ENCODE measurements at regions not wholly inside any gene's neighbourhood (a gene's known extent, or its start where the extent isn't known, plus 50 kb on each side); places are given as distances from the start of the nearest gene placed in this dataset.

DNA sequence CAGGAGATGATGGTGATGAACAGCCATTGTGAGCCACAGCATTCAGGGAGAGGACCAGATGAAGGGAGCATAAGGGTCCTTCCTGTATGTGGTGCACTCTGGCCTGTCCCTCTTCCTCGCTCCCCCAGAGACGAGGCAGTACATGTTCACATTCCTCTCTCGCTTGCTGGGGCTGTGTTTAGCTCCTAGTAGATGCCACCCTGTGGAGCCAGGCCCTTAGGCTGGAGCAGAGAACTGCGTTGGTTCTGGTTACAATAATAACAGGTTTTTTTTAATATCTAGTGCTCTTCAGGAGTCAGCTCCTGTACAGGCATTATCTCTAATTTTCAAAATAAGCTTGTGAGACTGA is 171.1 kb upstream of the MYT1L start:
- TF ChIP-seq EZH2 (IDR thresholded peaks at IDR 0.05; ENCODE audit: low read length, missing control alignments) (no peak), CTCF (conservative IDR thresholded peaks at IDR 0.05 in 1 of 2, IDR thresholded peaks at IDR 0.05 in 1 of 2; ENCODE audit: low read depth in 1 of 2, low read length in 2 of 2) (no peak)
- Histone ChIP-seq H2AFZ (ENCODE audit: low read length) (no peak overlapping the region), H3K27me3 (ENCODE audit: control insufficient read depth, insufficient read depth, low read length) (no peaks in the 10 kb centered on the region), H3K27ac (ENCODE audit: insufficient read depth, low read length) (no peak overlapping the region), H3K79me2 (ENCODE audit: control insufficient read depth, insufficient read depth, low read length) (no peaks in the 10 kb centered on the region), H3K9ac (ENCODE audit: insufficient read depth, low read length) (no peak overlapping the region), H3K9me3 (ENCODE audit: control insufficient read depth, insufficient read depth, low read depth, low read length) (no peaks in the 10 kb centered on the region), H3K4me1 (ENCODE audit: control insufficient read depth, extremely low read depth, insufficient read depth, low read length) (no peaks in the 10 kb centered on the region), H3K4me3 (replicated peaks in 1 of 4; ENCODE audit: control extremely low read depth in 1 of 4, insufficient read depth in 1 of 4, low read depth in 3 of 4, low read length in 4 of 4) (no peak overlapping the region), H3K4me2 (ENCODE audit: extremely low read depth, insufficient read depth, low read length) (no peak overlapping the region), H3K36me3 (ENCODE audit: control insufficient read depth, insufficient read depth, low read length) (no peaks in the 10 kb centered on the region), H4K20me1 (ENCODE audit: control insufficient read depth, extremely low read depth, insufficient read depth, low read length) (no peaks in the 10 kb centered on the region)
- no peak for DNase-seq (ENCODE audit: low read depth in 2 of 2)

GRCh38 chr2:2501454-2502200 is 170.6 kb upstream of the MYT1L start:
- no peaks in the 10 kb centered on the region for H3K27me3 ChIP-seq (ENCODE audit: control insufficient read depth, insufficient read depth, low read length)
- H4K20me1 ChIP-seq (ENCODE audit: control insufficient read depth, extremely low read depth, insufficient read depth, low read length) = no peaks in the 10 kb centered on the region
- H3K79me2 ChIP-seq (ENCODE audit: control insufficient read depth, insufficient read depth, low read length) = no peaks in the 10 kb centered on the region
- H3K27ac ChIP-seq (ENCODE audit: insufficient read depth, low read length) = no peak overlapping the region
- H3K4me1 ChIP-seq (ENCODE audit: control insufficient read depth, extremely low read depth, insufficient read depth, low read length) = no peaks in the 10 kb centered on the region
- no peak overlapping the region for H3K4me2 ChIP-seq (ENCODE audit: extremely low read depth, insufficient read depth, low read length)
- H3K36me3 ChIP-seq (ENCODE audit: control insufficient read depth, insufficient read depth, low read length) = no peaks in the 10 kb centered on the region
- no peaks in the 10 kb centered on the region for H3K9me3 ChIP-seq (ENCODE audit: control insufficient read depth, insufficient read depth, low read depth, low read length)
- no peak overlapping the region for H3K9ac ChIP-seq (ENCODE audit: insufficient read depth, low read length)
- no peak for DNase-seq (ENCODE audit: low read depth in 2 of 2)
- H3K4me3 ChIP-seq (replicated peaks in 1 of 4; ENCODE audit: control extremely low read depth in 1 of 4, insufficient read depth in 1 of 4, low read depth in 3 of 4, low read length in 4 of 4) = no peak overlapping the region
- TF ChIP-seq EZH2 (IDR thresholded peaks at IDR 0.05; ENCODE audit: low read length, missing control alignments) (no peak), CTCF (conservative IDR thresholded peaks at IDR 0.05 in 1 of 2, IDR thresholded peaks at IDR 0.05 in 1 of 2; ENCODE audit: low read depth in 1 of 2, low read length in 2 of 2) (no peak)
- H2AFZ ChIP-seq (ENCODE audit: low read length) = no peak overlapping the region

GRCh38 chr2:2495606-2496005 is 164.5 kb upstream of the MYT1L start:
- no peaks in the 10 kb centered on the region for H3K9me3 ChIP-seq (ENCODE audit: control insufficient read depth, insufficient read depth, low read depth, low read length)
- no peak overlapping the region for H3K4me3 ChIP-seq (replicated peaks in 1 of 4; ENCODE audit: control extremely low read depth in 1 of 4, insufficient read depth in 1 of 4, low read depth in 3 of 4, low read length in 4 of 4)
- H4K20me1 ChIP-seq (ENCODE audit: control insufficient read depth, extremely low read depth, insufficient read depth, low read length) = no peaks in the 10 kb centered on the region
- no peaks in the 10 kb centered on the region for H3K4me1 ChIP-seq (ENCODE audit: control insufficient read depth, extremely low read depth, insufficient read depth, low read length)
- no peak overlapping the region for H2AFZ ChIP-seq (ENCODE audit: low read length)
- no peaks in the 10 kb centered on the region for H3K36me3 ChIP-seq (ENCODE audit: control insufficient read depth, insufficient read depth, low read length)
- H3K27ac ChIP-seq (ENCODE audit: insufficient read depth, low read length) = no peak overlapping the region
- H3K9ac ChIP-seq (ENCODE audit: insufficient read depth, low read length) = no peak overlapping the region
- TF ChIP-seq EZH2 (IDR thresholded peaks at IDR 0.05; ENCODE audit: low read length, missing control alignments) (no peak), CTCF (conservative IDR thresholded peaks at IDR 0.05 in 1 of 2, IDR thresholded peaks at IDR 0.05 in 1 of 2; ENCODE audit: low read depth in 1 of 2, low read length in 2 of 2) (no peak)
- H3K79me2 ChIP-seq (ENCODE audit: control insufficient read depth, insufficient read depth, low read length) = no peaks in the 10 kb centered on the region
- H3K27me3 ChIP-seq (ENCODE audit: control insufficient read depth, insufficient read depth, low read length) = no peaks in the 10 kb centered on the region
- DNase-seq (ENCODE audit: low read depth in 2 of 2) = no peak
- no peak overlapping the region for H3K4me2 ChIP-seq (ENCODE audit: extremely low read depth, insufficient read depth, low read length)

All from fibroblast of lung (primary cell).